ENCODE measurements at regions not wholly inside any gene's neighbourhood (a gene's known extent, or its start where the extent isn't known, plus 50 kb on each side); places are given as distances from the start of the nearest gene placed in this dataset.

- Histone ChIP-seq H2AK5ac (ENCODE audit: low read length) (no peak overlapping the region), H4K8ac (ENCODE audit: low read depth, low read length) (no peak overlapping the region), H3K4ac (ENCODE audit: low read depth, low read length) (no peak overlapping the region), H3K56ac (ENCODE audit: low read length) (no peak overlapping the region), H3K27ac (ENCODE audit: low read depth, low read length) (no peak overlapping the region), H4K5ac (ENCODE audit: low read length) (no peak overlapping the region), H2BK15ac (replicated peaks; ENCODE audit: low read depth) (no peak overlapping the region), H3K79me2 (ENCODE audit: control insufficient read depth, insufficient read depth, low read length) (no peaks in the 10 kb centered on the region), H3K4me2 (ENCODE audit: low read length) (no peak overlapping the region), H3K79me1 (ENCODE audit: low read length) (no peaks in the 10 kb centered on the region), H2BK5ac (ENCODE audit: low read length) (no peak overlapping the region), H2BK120ac (ENCODE audit: low read depth, low read length) (no peak overlapping the region), H3K4me1 (ENCODE audit: control insufficient read depth, low read depth, low read length) (no peaks in the 10 kb centered on the region), H3K36me3 (ENCODE audit: control insufficient read depth, insufficient read depth, low read length) (no peaks in the 10 kb centered on the region), H3K27me3 (ENCODE audit: insufficient read depth, low read length, poor library complexity) (no peaks in the 10 kb centered on the region), H3K23ac (ENCODE audit: low read length) (no peak overlapping the region), H3K9ac (ENCODE audit: low read length) (no peak overlapping the region), H3K18ac (ENCODE audit: low read length) (no peak overlapping the region), H3K4me3 (ENCODE audit: low read length) (no peak overlapping the region)
- DNase-seq: no peak
- WGBS (ENCODE audit: extremely low coverage, insufficient coverage, low lambda C conversion rate): no CpG with 5 or more reads among the region's 2 CpGs
These were observed 519.6 kb upstream of the AGA start for GRCh38 chr4:177961761-177962380.

GRCh38 chr4:177964061-177964460 is 521.8 kb upstream of the AGA start:
- H3K79me2 ChIP-seq (ENCODE audit: control insufficient read depth, insufficient read depth, low read length): no peaks in the 10 kb centered on the region
- H3K79me1 ChIP-seq (ENCODE audit: low read length): no peaks in the 10 kb centered on the region
- no peak overlapping the region for H3K9ac ChIP-seq (ENCODE audit: low read length)
- H4K5ac ChIP-seq (ENCODE audit: low read length): no peak overlapping the region
- H3K4me3 ChIP-seq (ENCODE audit: low read length): no peak overlapping the region
- H2BK120ac ChIP-seq (ENCODE audit: low read depth, low read length): no peak overlapping the region
- no peak overlapping the region for H3K23ac ChIP-seq (ENCODE audit: low read length)
- no peak overlapping the region for H2BK5ac ChIP-seq (ENCODE audit: low read length)
- H2AK5ac ChIP-seq (ENCODE audit: low read length): no peak overlapping the region
- H3K4me1 ChIP-seq (ENCODE audit: control insufficient read depth, low read depth, low read length): no peaks in the 10 kb centered on the region
- no peak overlapping the region for H3K4ac ChIP-seq (ENCODE audit: low read depth, low read length)
- no peak for DNase-seq
- H3K27me3 ChIP-seq (ENCODE audit: insufficient read depth, low read length, poor library complexity): no peaks in the 10 kb centered on the region
- no peaks in the 10 kb centered on the region for H3K36me3 ChIP-seq (ENCODE audit: control insufficient read depth, insufficient read depth, low read length)
- WGBS (ENCODE audit: extremely low coverage, insufficient coverage, low lambda C conversion rate): no CpG with 5 or more reads among the region's 3 CpGs
- no peak overlapping the region for H3K27ac ChIP-seq (ENCODE audit: low read depth, low read length)
- H2BK15ac ChIP-seq (replicated peaks; ENCODE audit: low read depth): no peak overlapping the region
- no peak overlapping the region for H3K56ac ChIP-seq (ENCODE audit: low read length)
- H3K4me2 ChIP-seq (ENCODE audit: low read length): no peak overlapping the region
- H4K8ac ChIP-seq (ENCODE audit: low read depth, low read length): no peak overlapping the region
- H3K18ac ChIP-seq (ENCODE audit: low read length): no peak overlapping the region

DNA sequence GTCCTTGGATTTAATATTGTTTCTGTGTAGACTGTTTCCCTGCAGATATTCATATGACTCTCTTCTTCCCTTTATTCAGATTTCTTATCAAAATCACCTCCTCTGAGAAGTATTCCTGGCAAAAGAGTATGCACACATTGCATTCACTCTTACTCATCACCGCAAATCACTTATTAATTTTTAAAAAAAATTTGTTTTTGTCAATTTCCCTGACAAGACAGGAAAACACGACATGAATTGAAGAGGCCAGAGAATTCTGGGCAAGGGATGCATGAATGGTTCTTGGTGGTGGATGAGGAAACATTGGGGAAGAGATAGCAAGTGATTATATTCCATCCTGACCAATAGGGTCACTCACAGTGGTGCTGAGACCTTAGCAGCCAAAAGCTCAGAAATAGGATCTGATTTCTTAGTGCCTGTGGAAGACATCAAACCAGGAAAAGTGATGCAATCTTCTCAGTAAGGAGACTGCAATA is 522.5 kb upstream of the AGA start:
- Histone ChIP-seq H2AK5ac (ENCODE audit: low read length) (no peak overlapping the region), H3K4me1 (ENCODE audit: control insufficient read depth, low read depth, low read length) (no peaks in the 10 kb centered on the region), H4K8ac (ENCODE audit: low read depth, low read length) (no peak overlapping the region), H3K27me3 (ENCODE audit: insufficient read depth, low read length, poor library complexity) (no peaks in the 10 kb centered on the region), H3K4ac (ENCODE audit: low read depth, low read length) (no peak overlapping the region), H2BK5ac (ENCODE audit: low read length) (no peak overlapping the region), H3K4me2 (ENCODE audit: low read length) (no peak overlapping the region), H3K56ac (ENCODE audit: low read length) (no peak overlapping the region), H2BK120ac (ENCODE audit: low read depth, low read length) (no peak overlapping the region), H2BK15ac (replicated peaks; ENCODE audit: low read depth) (no peak overlapping the region), H3K79me1 (ENCODE audit: low read length) (no peaks in the 10 kb centered on the region), H3K4me3 (ENCODE audit: low read length) (no peak overlapping the region), H4K5ac (ENCODE audit: low read length) (no peak overlapping the region), H3K18ac (ENCODE audit: low read length) (no peak overlapping the region), H3K36me3 (ENCODE audit: control insufficient read depth, insufficient read depth, low read length) (no peaks in the 10 kb centered on the region), H3K27ac (ENCODE audit: low read depth, low read length) (no peak overlapping the region), H3K23ac (ENCODE audit: low read length) (no peak overlapping the region), H3K9ac (ENCODE audit: low read length) (no peak overlapping the region), H3K79me2 (ENCODE audit: control insufficient read depth, insufficient read depth, low read length) (no peaks in the 10 kb centered on the region)
- WGBS (ENCODE audit: extremely low coverage, insufficient coverage, low lambda C conversion rate): no CpG with 5 or more reads among the region's 2 CpGs
- DNase-seq: no peak

DNA sequence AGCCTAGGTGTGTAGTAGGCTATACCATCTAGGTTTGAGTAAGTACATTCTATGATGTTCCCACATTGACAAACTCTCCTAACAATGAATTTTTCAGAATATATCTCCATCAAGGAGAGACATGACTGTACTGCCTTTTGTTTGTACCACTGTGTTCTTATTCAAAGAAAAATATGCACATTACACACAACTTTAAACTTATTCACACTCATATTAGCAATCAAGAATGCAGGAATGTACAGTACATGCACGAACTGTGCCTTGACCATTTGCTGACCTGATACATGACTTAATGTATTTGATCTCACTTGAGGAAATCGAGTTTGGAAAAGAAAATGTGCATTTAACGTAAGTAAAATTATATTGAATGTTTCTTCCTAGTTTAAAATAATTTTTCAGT is 525.1 kb upstream of the AGA start:
- Histone ChIP-seq H3K36me3 (ENCODE audit: control insufficient read depth, insufficient read depth, low read length) (no peaks in the 10 kb centered on the region), H3K27me3 (ENCODE audit: insufficient read depth, low read length, poor library complexity) (no peaks in the 10 kb centered on the region), H3K9ac (ENCODE audit: low read length) (no peak overlapping the region), H4K5ac (ENCODE audit: low read length) (no peak overlapping the region), H3K4me2 (ENCODE audit: low read length) (no peak overlapping the region), H3K4me3 (ENCODE audit: low read length) (no peak overlapping the region), H3K4me1 (ENCODE audit: control insufficient read depth, low read depth, low read length) (no peaks in the 10 kb centered on the region), H3K4ac (ENCODE audit: low read depth, low read length) (no peak overlapping the region), H3K23ac (ENCODE audit: low read length) (no peak overlapping the region), H3K56ac (ENCODE audit: low read length) (no peak overlapping the region), H2BK5ac (ENCODE audit: low read length) (no peak overlapping the region), H3K79me2 (ENCODE audit: control insufficient read depth, insufficient read depth, low read length) (no peaks in the 10 kb centered on the region), H2BK120ac (ENCODE audit: low read depth, low read length) (no peak overlapping the region), H3K18ac (ENCODE audit: low read length) (no peak overlapping the region), H3K27ac (ENCODE audit: low read depth, low read length) (no peak overlapping the region), H3K79me1 (ENCODE audit: low read length) (no peaks in the 10 kb centered on the region), H2AK5ac (ENCODE audit: low read length) (no peak overlapping the region), H4K8ac (ENCODE audit: low read depth, low read length) (no peak overlapping the region), H2BK15ac (replicated peaks; ENCODE audit: low read depth) (no peak overlapping the region)
- no CpG with 5 or more reads among the region's 3 CpGs for WGBS (ENCODE audit: extremely low coverage, insufficient coverage, low lambda C conversion rate)
- no peak for DNase-seq

- no peaks in the 10 kb centered on the region for H3K36me3 ChIP-seq (ENCODE audit: control insufficient read depth, insufficient read depth, low read length)
- no CpG with 5 or more reads among the region's 4 CpGs for WGBS (ENCODE audit: extremely low coverage, insufficient coverage, low lambda C conversion rate)
- H4K5ac ChIP-seq (ENCODE audit: low read length): no peak overlapping the region
- DNase-seq: no peak
- H3K79me1 ChIP-seq (ENCODE audit: low read length): no peaks in the 10 kb centered on the region
- no peak overlapping the region for H2BK5ac ChIP-seq (ENCODE audit: low read length)
- H3K18ac ChIP-seq (ENCODE audit: low read length): no peak overlapping the region
- H2AK5ac ChIP-seq (ENCODE audit: low read length): no peak overlapping the region
- H3K56ac ChIP-seq (ENCODE audit: low read length): no peak overlapping the region
- H3K4ac ChIP-seq (ENCODE audit: low read depth, low read length): no peak overlapping the region
- H3K27ac ChIP-seq (ENCODE audit: low read depth, low read length): no peak overlapping the region
- H3K79me2 ChIP-seq (ENCODE audit: control insufficient read depth, insufficient read depth, low read length): no peaks in the 10 kb centered on the region
- no peak overlapping the region for H3K23ac ChIP-seq (ENCODE audit: low read length)
- no peak overlapping the region for H4K8ac ChIP-seq (ENCODE audit: low read depth, low read length)
- no peak overlapping the region for H2BK120ac ChIP-seq (ENCODE audit: low read depth, low read length)
- H3K4me2 ChIP-seq (ENCODE audit: low read length): no peak overlapping the region
- no peaks in the 10 kb centered on the region for H3K27me3 ChIP-seq (ENCODE audit: insufficient read depth, low read length, poor library complexity)
- H3K9ac ChIP-seq (ENCODE audit: low read length): no peak overlapping the region
- no peak overlapping the region for H3K4me3 ChIP-seq (ENCODE audit: low read length)
- no peaks in the 10 kb centered on the region for H3K4me1 ChIP-seq (ENCODE audit: control insufficient read depth, low read depth, low read length)
- H2BK15ac ChIP-seq (replicated peaks; ENCODE audit: low read depth): no peak overlapping the region
These were observed 526.7 kb upstream of the AGA start for GRCh38 chr4:177968817-177969442.

- H3K79me2 ChIP-seq (ENCODE audit: control insufficient read depth, insufficient read depth, low read length): no peaks in the 10 kb centered on the region
- H3K4me1 ChIP-seq (ENCODE audit: control insufficient read depth, low read depth, low read length): no peaks in the 10 kb centered on the region
- H3K27me3 ChIP-seq (ENCODE audit: insufficient read depth, low read length, poor library complexity): no peaks in the 10 kb centered on the region
- no peak overlapping the region for H3K4ac ChIP-seq (ENCODE audit: low read depth, low read length)
- no CpG with 5 or more reads among the region's 1 CpG for WGBS (ENCODE audit: extremely low coverage, insufficient coverage, low lambda C conversion rate)
- H3K56ac ChIP-seq (ENCODE audit: low read length): no peak overlapping the region
- H3K27ac ChIP-seq (ENCODE audit: low read depth, low read length): no peak overlapping the region
- no peak overlapping the region for H4K8ac ChIP-seq (ENCODE audit: low read depth, low read length)
- no peak overlapping the region for H3K18ac ChIP-seq (ENCODE audit: low read length)
- no peak overlapping the region for H3K4me3 ChIP-seq (ENCODE audit: low read length)
- no peak overlapping the region for H2AK5ac ChIP-seq (ENCODE audit: low read length)
- H3K36me3 ChIP-seq (ENCODE audit: control insufficient read depth, insufficient read depth, low read length): no peaks in the 10 kb centered on the region
- no peak overlapping the region for H3K23ac ChIP-seq (ENCODE audit: low read length)
- H3K4me2 ChIP-seq (ENCODE audit: low read length): no peak overlapping the region
- no peak overlapping the region for H2BK120ac ChIP-seq (ENCODE audit: low read depth, low read length)
- no peaks in the 10 kb centered on the region for H3K79me1 ChIP-seq (ENCODE audit: low read length)
- DNase-seq: no peak
- no peak overlapping the region for H2BK5ac ChIP-seq (ENCODE audit: low read length)
- no peak overlapping the region for H3K9ac ChIP-seq (ENCODE audit: low read length)
- no peak overlapping the region for H4K5ac ChIP-seq (ENCODE audit: low read length)
- H2BK15ac ChIP-seq (replicated peaks; ENCODE audit: low read depth): no peak overlapping the region
These were observed 532.2 kb upstream of the AGA start for GRCh38 chr4:177974461-177974860.

All from mesendoderm (in vitro differentiated cells).